Esophagus squamous epithelium (tissue), 5 donors: ENCODE measurements at regions not wholly inside any gene's neighbourhood (a gene's known extent, or its start where the extent isn't known, plus 50 kb on each side); places are given as distances from the start of the nearest gene placed in this dataset.

ENCODE experiments used
- DNase-seq: peaks from one replicate; lab custom pipeline; 2025; lab: John Stamatoyannopoulos, UW
- H3K27ac ChIP-seq, 4 donors: fragments of 200-600 bp; sonication (generic); one replicate each; pipeline ENCODE4 v1.5.1; 2016 to 2019; ENCODE audit warnings: mild to moderate bottlenecking in 1 of 4
- H3K27me3 ChIP-seq, 4 donors: fragments of 200-600 bp; sonication (generic); 1 replicate in 3 of 4; 2 replicates in 1 of 4; pipeline versions ENCODE4 v1.5.1 to v1.6.0; 2017 to 2021; ENCODE audit warnings: antibody characterized with exemption in 1 of 4
- H3K36me3 ChIP-seq, 3 donors: fragments of 200-600 bp; sonication (generic); one replicate each; pipeline ENCODE4 v1.5.1; 2016 to 2019
- H3K4me1 ChIP-seq, 3 donors: fragments of 200-600 bp; sonication (generic); one replicate each; pipeline ENCODE4 v1.5.1; 2017 to 2019
- H3K4me3 ChIP-seq, 4 donors: fragments of 200-600 bp; sonication (generic); 1 replicate in 3 of 4; 2 replicates in 1 of 4; pipeline ENCODE4 v1.5.1; 2016 to 2019; ENCODE audit warnings: mild to moderate bottlenecking in 2 of 4, moderate library complexity in 1 of 4
- H3K9me3 ChIP-seq, 3 donors: fragments of 200-600 bp; sonication (generic); one replicate each; pipeline ENCODE4 v1.5.1; 2016 to 2019
- CTCF ChIP-seq, 6 experiments: fragments of 450-650 bp in 4 of 6; fragments of 200-600 bp in 2 of 6; sonication (generic) in 2 of 6; IDR thresholded peaks; one replicate each; pipeline ENCODE4 v1.5.1; 2016 to 2019; ENCODE audit warnings: antibody characterized with exemption in 6 of 6, mild to moderate bottlenecking in 4 of 6, moderate library complexity in 4 of 6
- POLR2A ChIP-seq, 4 donors: fragments of 450-650 bp; IDR thresholded peaks; one replicate each; pipeline ENCODE4 v1.6.1; 2017; ENCODE audit warnings: antibody characterized with exemption in 4 of 4, mild to moderate bottlenecking in 4 of 4, moderate library complexity in 3 of 4
- WGBS, 2 donors: methylation state at CpG; one replicate each; pipeline ENCODE4 v1.1.5; 2018; 5-methylcytosine and 5-hydroxymethylcytosine counted together
- intact Hi-C: fragments of 100-400 bp; cut with DNase I; formaldehyde crosslinking; loops from one replicate; pipeline ENCODE4 v1.15.0; 2022
- donor health status: DM: yes; HTN: yes; CAD: no.

- TF ChIP-seq POLR2A (IDR thresholded peaks at IDR 0.05) (no peak), CTCF (IDR thresholded peaks at IDR 0.05) (no peak)
- WGBS, 2 donors: 29 to 44% methylated on average over 6 to 8 of the region's 8 CpGs
- no peak for DNase-seq
- peaks cover 0 to 16% (median 0%) of the 10 kb centered on the region in 4 donors for H3K27me3 ChIP-seq
- H3K4me1 ChIP-seq: peaks cover 3 to 43% (median 14%) of the 10 kb centered on the region in 3 donors
- no peaks in the 10 kb centered on the region for H3K9me3 ChIP-seq
- H3K27ac ChIP-seq: peak overlapping the region; percentile 64 to 74 (median 69)
- H3K4me3 ChIP-seq: no peak overlapping the region
- no peaks in the 10 kb centered on the region for H3K36me3 ChIP-seq
- intact Hi-C loops: no loop called here
Observed at GRCh38 chr21:43311301-43311817, 115.6 kb downstream of the SIK1 start.

GRCh38 chr21:43308815-43309283 lies 118.1 kb downstream of the SIK1 start:
- no peak overlapping the region for H3K4me3 ChIP-seq
- no peak for DNase-seq
- no peaks in the 10 kb centered on the region for H3K9me3 ChIP-seq
- 85 to 93% methylated on average over 10 of the region's 10 CpGs for WGBS, 2 donors
- peaks cover 3 to 43% (median 14%) of the 10 kb centered on the region in 3 donors for H3K4me1 ChIP-seq
- H3K27me3 ChIP-seq: peaks cover 0 to 4% (median 0%) of the 10 kb centered on the region in 4 donors
- intact Hi-C loops: no loop called here
- no peaks in the 10 kb centered on the region for H3K36me3 ChIP-seq
- TF ChIP-seq CTCF (IDR thresholded peaks at IDR 0.05) (no peak), POLR2A (IDR thresholded peaks at IDR 0.05) (no peak)
- H3K27ac ChIP-seq: no peak overlapping the region

DNA sequence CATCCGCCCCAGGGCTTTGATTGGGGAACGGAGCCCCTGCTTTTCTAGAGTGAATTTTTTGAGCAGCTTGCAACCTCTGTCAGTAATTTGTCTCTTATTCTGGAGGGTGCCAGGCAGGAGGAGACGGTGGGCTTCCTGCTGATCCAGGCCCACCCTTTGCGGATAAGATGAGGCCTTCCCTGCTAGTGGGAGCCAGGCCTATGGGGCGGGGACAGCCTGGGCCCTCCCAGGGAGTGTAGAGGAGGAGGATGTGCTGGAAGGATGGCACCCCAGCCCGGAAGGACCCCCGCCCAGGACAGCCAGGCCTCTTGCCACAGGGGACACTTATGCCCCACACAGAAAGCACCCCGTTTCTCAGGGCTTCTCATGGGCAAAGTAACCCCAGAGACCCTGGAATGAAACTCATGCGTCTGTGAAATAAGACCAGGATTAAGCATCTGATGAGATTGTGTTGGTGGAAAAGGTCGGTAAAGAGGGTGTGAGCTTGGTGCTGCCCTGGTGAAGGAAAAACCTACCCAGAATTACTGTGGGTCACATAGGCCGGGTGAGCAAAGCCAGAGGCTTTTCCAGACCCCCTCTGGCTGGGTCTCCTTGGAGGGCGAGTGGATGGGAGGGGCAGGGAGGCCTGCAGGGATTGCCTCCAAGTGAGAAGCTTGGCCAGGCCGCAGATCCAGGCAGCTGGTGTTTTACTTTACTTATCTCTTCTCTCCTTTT lies 118.7 kb downstream of the SIK1 start:
- no peaks in the 10 kb centered on the region for H3K9me3 ChIP-seq
- WGBS, 2 donors: 75 to 83% methylated on average over 3 to 4 of the region's 13 CpGs
- no peak for TF ChIP-seq CTCF (IDR thresholded peaks at IDR 0.05)
- TF ChIP-seq POLR2A (IDR thresholded peaks at IDR 0.05): no peak
- no peak overlapping the region for H3K4me3 ChIP-seq
- intact Hi-C loops: no loop called here
- no peak for DNase-seq
- peak overlapping the region in 1 of 4 donors; percentile 64 for H3K27ac ChIP-seq
- peaks cover 3 to 43% (median 14%) of the 10 kb centered on the region in 3 donors for H3K4me1 ChIP-seq
- H3K36me3 ChIP-seq: no peaks in the 10 kb centered on the region
- H3K27me3 ChIP-seq: peaks cover 0 to 4% (median 0%) of the 10 kb centered on the region in 4 donors

GRCh38 chr21:43307677-43308070 lies 119.3 kb downstream of the SIK1 start:
- Histone ChIP-seq H3K4me3 (no peak overlapping the region), H3K36me3 (no peaks in the 10 kb centered on the region), H3K27ac (peak overlapping the region; percentile 52 to 64 (median 58)), H3K9me3 (no peaks in the 10 kb centered on the region), H3K4me1 (peaks cover 3 to 39% (median 14%) of the 10 kb centered on the region in 3 donors), H3K27me3 (peaks cover 0 to 4% (median 0%) of the 10 kb centered on the region in 4 donors)
- intact Hi-C loops: no loop called here
- TF ChIP-seq POLR2A (IDR thresholded peaks at IDR 0.05): no peak
- no peak for TF ChIP-seq CTCF (IDR thresholded peaks at IDR 0.05)
- 80% methylated on average over 5 of the region's 7 CpGs; no CpG with 5 or more reads in 1 of the 2 donors for WGBS, 2 donors
- no peak for DNase-seq
